ENCODE measurements at regions not wholly inside any gene's neighbourhood (a gene's known extent, or its start where the extent isn't known, plus 50 kb on each side); places are given as distances from the start of the nearest gene placed in this dataset.

DNA sequence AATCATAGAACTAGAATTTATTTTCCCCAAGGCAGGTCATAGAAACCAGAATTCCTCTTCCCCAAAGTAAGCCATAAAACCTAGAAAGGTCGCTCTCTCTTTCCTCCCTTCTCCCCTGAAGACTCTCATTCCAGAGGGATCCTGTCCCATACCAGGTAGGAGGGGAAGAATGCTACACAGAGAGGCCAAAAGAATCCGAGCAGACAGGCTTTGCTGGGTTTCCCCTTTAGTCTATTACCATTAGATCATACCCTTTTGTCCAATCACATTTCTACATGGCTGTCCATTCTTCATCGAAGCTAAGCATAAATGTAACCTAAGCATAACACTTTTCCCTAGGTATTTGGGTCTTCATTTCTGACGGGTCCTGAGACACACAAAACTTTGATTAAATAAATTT lies 204.5 kb downstream of the SPTSSA start:
- H3K4me2 ChIP-seq, result 0 out of 2 replicates have a peak overlapping the region, but pooled peaks have one; percentile 19
- BruUV-seq (replicated peaks), result no TSS peak
- TF ChIP-seq, protein P1, sequence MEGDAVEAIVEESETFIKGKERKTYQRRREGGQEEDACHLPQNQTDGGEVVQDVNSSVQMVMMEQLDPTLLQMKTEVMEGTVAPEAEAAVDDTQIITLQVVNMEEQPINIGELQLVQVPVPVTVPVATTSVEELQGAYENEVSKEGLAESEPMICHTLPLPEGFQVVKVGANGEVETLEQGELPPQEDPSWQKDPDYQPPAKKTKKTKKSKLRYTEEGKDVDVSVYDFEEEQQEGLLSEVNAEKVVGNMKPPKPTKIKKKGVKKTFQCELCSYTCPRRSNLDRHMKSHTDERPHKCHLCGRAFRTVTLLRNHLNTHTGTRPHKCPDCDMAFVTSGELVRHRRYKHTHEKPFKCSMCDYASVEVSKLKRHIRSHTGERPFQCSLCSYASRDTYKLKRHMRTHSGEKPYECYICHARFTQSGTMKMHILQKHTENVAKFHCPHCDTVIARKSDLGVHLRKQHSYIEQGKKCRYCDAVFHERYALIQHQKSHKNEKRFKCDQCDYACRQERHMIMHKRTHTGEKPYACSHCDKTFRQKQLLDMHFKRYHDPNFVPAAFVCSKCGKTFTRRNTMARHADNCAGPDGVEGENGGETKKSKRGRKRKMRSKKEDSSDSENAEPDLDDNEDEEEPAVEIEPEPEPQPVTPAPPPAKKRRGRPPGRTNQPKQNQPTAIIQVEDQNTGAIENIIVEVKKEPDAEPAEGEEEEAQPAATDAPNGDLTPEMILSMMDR (conservative IDR thresholded peaks at IDR 0.05), result no peak
- TF ChIP-seq EZH2 (IDR thresholded peaks at IDR 0.05; ENCODE audit: low read depth), result no peak
- POLR2A ChIA-PET (ENCODE audit: unreplicated experiment), result no interaction called here
- no peak overlapping the region for H3K27ac ChIP-seq
- no peaks in the 10 kb centered on the region for H3F3A ChIP-seq (ENCODE audit: insufficient read depth, low read depth)
- intact Hi-C loops (cut with micrococcal nuclease; ENCODE audit: unreplicated experiment), result no loop called here
- H3K27me3 ChIP-seq (ENCODE audit: insufficient read depth, low read depth), result no peaks in the 10 kb centered on the region
- CTCF ChIA-PET, result no interaction called here
- no peaks in the 10 kb centered on the region for H3K36me3 ChIP-seq (ENCODE audit: low read depth)
- H4K20me1 ChIP-seq (ENCODE audit: insufficient read depth), result no peaks in the 10 kb centered on the region
- peak; percentile 12 to 54 for DNase-seq
- 0 out of 2 replicates have a peak, but pooled peaks cover 10% of the 10 kb centered on the region for H3K4me1 ChIP-seq (replicated peaks; ENCODE audit: insufficient read depth)
- H3K4me3 ChIP-seq, result no peak overlapping the region
- H3K9me3 ChIP-seq (ENCODE audit: insufficient read depth, low read depth), result no peaks in the 10 kb centered on the region
- peak overlapping the region; percentile 59; the same call in 1 of the 2 replicates for H2AFZ ChIP-seq
- H3K9me2 ChIP-seq (ENCODE audit: insufficient read depth), result no peaks in the 10 kb centered on the region
- H3K79me2 ChIP-seq (ENCODE audit: low read depth), result no peaks in the 10 kb centered on the region

DNA sequence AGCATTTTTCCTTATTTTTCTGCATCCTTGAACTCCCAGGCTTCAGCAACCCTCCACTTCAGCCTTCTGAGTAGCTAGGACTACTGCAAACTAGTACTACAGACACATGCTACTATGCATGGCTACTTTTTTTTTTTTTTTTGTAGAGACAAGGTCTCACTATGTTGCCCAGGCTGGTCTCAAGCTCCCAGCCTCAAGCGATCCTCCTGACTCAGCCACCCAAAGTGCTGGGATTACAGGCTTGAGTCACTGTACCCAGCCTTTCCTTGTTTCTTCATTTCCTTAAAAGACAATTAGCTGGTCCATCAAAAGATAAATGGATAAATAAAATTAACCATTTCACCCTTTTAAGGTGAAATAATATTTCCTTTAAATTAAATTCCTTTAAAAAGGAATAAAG lies 205.8 kb downstream of the SPTSSA start:
- no peak overlapping the region for H3K27ac ChIP-seq
- TF ChIP-seq EZH2 (IDR thresholded peaks at IDR 0.05; ENCODE audit: low read depth), result no peak
- TF ChIP-seq, protein P1 (conservative IDR thresholded peaks at IDR 0.05), result no peak
- H3K4me1 ChIP-seq (replicated peaks; ENCODE audit: insufficient read depth), result 0 out of 2 replicates have a peak, but pooled peaks cover 10% of the 10 kb centered on the region
- H3K36me3 ChIP-seq (ENCODE audit: low read depth), result no peaks in the 10 kb centered on the region
- no peak overlapping the region for H3K4me3 ChIP-seq
- H3K9me3 ChIP-seq (ENCODE audit: insufficient read depth, low read depth), result no peaks in the 10 kb centered on the region
- no peaks in the 10 kb centered on the region for H3K79me2 ChIP-seq (ENCODE audit: low read depth)
- no peaks in the 10 kb centered on the region for H3K9me2 ChIP-seq (ENCODE audit: insufficient read depth)
- no peaks in the 10 kb centered on the region for H4K20me1 ChIP-seq (ENCODE audit: insufficient read depth)
- intact Hi-C loops (cut with micrococcal nuclease; ENCODE audit: unreplicated experiment), result no loop called here
- H3F3A ChIP-seq (ENCODE audit: insufficient read depth, low read depth), result no peaks in the 10 kb centered on the region
- ChIA-PET CTCF (no interaction called here), POLR2A (ENCODE audit: unreplicated experiment) (no interaction called here)
- no peaks in the 10 kb centered on the region for H3K27me3 ChIP-seq (ENCODE audit: insufficient read depth, low read depth)
- no peak for DNase-seq
- H3K4me2 ChIP-seq, result no peak overlapping the region
- no peak overlapping the region for H2AFZ ChIP-seq
- no TSS peak for BruUV-seq (replicated peaks)

DNA sequence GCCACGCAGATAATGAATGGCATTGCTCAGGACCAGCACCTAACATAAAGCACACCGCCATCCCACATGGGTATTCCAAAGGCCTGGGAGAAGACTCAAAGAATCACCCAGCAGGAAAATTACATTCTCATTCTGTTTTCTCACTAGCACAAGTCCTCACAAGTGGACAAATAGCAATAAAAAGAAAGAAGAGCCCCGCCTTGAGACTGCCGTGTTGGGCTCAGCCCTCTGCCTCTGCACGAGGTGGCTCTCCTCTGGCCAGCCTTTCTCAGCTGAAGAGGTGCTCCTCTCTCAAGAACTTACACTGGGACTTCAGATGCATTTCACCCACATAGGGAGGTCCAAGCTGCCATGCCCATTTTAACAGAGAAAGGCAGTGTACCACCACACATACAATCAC lies 207.5 kb downstream of the SPTSSA start:
- DNase-seq, result no peak
- H3K4me3 ChIP-seq, result no peak overlapping the region
- no peaks in the 10 kb centered on the region for H3F3A ChIP-seq (ENCODE audit: insufficient read depth, low read depth)
- intact Hi-C loops (cut with micrococcal nuclease; ENCODE audit: unreplicated experiment), result no loop called here
- no peaks in the 10 kb centered on the region for H3K79me2 ChIP-seq (ENCODE audit: low read depth)
- H2AFZ ChIP-seq, result no peak overlapping the region
- H3K27me3 ChIP-seq (ENCODE audit: insufficient read depth, low read depth), result no peaks in the 10 kb centered on the region
- H3K4me2 ChIP-seq, result no peak overlapping the region
- no peaks in the 10 kb centered on the region for H3K9me2 ChIP-seq (ENCODE audit: insufficient read depth)
- H3K9me3 ChIP-seq (ENCODE audit: insufficient read depth, low read depth), result no peaks in the 10 kb centered on the region
- ChIA-PET POLR2A (ENCODE audit: unreplicated experiment) (no interaction called here), CTCF (no interaction called here)
- TF ChIP-seq EZH2 (IDR thresholded peaks at IDR 0.05; ENCODE audit: low read depth), result no peak
- TF ChIP-seq, protein P1 (conservative IDR thresholded peaks at IDR 0.05), result no peak
- H4K20me1 ChIP-seq (ENCODE audit: insufficient read depth), result no peaks in the 10 kb centered on the region
- H3K36me3 ChIP-seq (ENCODE audit: low read depth), result no peaks in the 10 kb centered on the region
- 0 out of 2 replicates have a peak, but pooled peaks cover 10% of the 10 kb centered on the region for H3K4me1 ChIP-seq (replicated peaks; ENCODE audit: insufficient read depth)
- no peak overlapping the region for H3K27ac ChIP-seq
- BruUV-seq (replicated peaks), result no TSS peak
